ENCODE measurements at regions not wholly inside any gene's neighbourhood (a gene's known extent, or its start where the extent isn't known, plus 50 kb on each side); places are given as distances from the start of the nearest gene placed in this dataset.

- no peak for TF ChIP-seq CTCF (IDR thresholded peaks at IDR 0.05; ENCODE audit: borderline replicate concordance, extremely low read depth, insufficient read depth)
- FAIRE-seq (no peak), DNase-seq (peak in 2 of 5 donors; percentile 16 to 29)
- Histone ChIP-seq H3K9me3 (ENCODE audit: control insufficient read depth in 2 of 3, insufficient read depth in 1 of 3, low read length in 3 of 3) (no peaks in the 10 kb centered on the region), H3K27me3 (ENCODE audit: control insufficient read depth, insufficient read depth, low read length) (no peaks in the 10 kb centered on the region), H3K36me3 (ENCODE audit: control insufficient read depth in 2 of 3, insufficient read depth in 3 of 3, low read length in 3 of 3) (no peaks in the 10 kb centered on the region), H3K27ac (ENCODE audit: low read depth in 2 of 2, low read length in 2 of 2) (no peak overlapping the region), H3K4me3 (ENCODE audit: low read length in 3 of 3) (no peak overlapping the region), H3K9ac (ENCODE audit: low read length in 3 of 3) (no peak overlapping the region), H3K4me1 (ENCODE audit: control insufficient read depth in 2 of 3, insufficient read depth in 2 of 3, low read depth in 1 of 3, low read length in 3 of 3) (no peaks in the 10 kb centered on the region)
- intact Hi-C loops (cut with DNase I), result no loop called here
Measured at GRCh38 chr3:166554023-166554422, 716.8 kb upstream of the BCHE start.

DNA sequence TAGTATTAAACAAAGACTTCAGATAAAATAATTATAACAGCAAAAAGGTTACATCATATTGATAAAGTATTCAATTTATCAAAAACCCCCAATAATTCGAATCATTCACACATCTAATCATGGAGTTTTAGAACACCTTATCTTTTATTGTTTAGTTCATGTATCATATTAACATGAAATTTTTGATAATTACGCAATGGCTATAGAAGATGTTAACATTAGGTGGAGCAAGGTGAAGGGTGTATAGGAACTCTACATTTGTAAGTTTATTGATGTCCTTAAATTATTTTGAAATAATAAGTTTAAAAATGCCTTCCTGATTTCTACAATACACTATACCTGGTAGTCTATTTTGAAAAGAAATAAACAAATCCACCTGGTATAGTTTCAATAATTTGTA is 696.5 kb upstream of the BCHE start:
- Histone ChIP-seq H3K27ac (ENCODE audit: low read depth in 2 of 2, low read length in 2 of 2) (no peak overlapping the region), H3K36me3 (ENCODE audit: control insufficient read depth in 2 of 3, insufficient read depth in 3 of 3, low read length in 3 of 3) (no peaks in the 10 kb centered on the region), H3K4me3 (ENCODE audit: low read length in 3 of 3) (no peak overlapping the region), H3K9me3 (ENCODE audit: control insufficient read depth in 2 of 3, insufficient read depth in 1 of 3, low read length in 3 of 3) (no peaks in the 10 kb centered on the region), H3K4me1 (ENCODE audit: control insufficient read depth in 2 of 3, insufficient read depth in 2 of 3, low read depth in 1 of 3, low read length in 3 of 3) (no peaks in the 10 kb centered on the region), H3K9ac (ENCODE audit: low read length in 3 of 3) (no peak overlapping the region), H3K27me3 (ENCODE audit: control insufficient read depth, insufficient read depth, low read length) (no peaks in the 10 kb centered on the region)
- intact Hi-C loops (cut with DNase I), result no loop called here
- no peak for TF ChIP-seq CTCF (IDR thresholded peaks at IDR 0.05; ENCODE audit: borderline replicate concordance, extremely low read depth, insufficient read depth)
- DNase-seq (no peak), FAIRE-seq (no peak)

DNA sequence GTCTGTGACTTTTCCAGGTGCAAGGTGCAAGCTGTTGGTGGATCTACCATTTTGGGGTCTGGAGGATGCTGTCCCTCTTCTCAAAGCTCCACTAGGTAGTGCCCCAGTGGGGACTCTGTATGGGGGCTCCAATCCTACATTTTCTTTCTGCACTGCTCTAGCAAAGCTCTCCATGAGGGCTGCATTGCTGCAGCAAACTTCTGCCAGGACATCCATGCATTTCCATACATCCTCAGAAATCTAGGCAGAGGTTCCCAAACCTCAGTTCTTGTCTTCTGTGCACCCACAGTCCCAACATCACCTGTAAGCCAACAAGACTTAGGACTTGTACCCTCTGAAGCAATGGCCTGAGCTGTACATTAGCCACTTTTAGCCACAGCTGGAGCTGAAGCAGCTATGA is 694.5 kb upstream of the BCHE start:
- Histone ChIP-seq H3K4me1 (ENCODE audit: control insufficient read depth in 2 of 3, insufficient read depth in 2 of 3, low read depth in 1 of 3, low read length in 3 of 3) (no peaks in the 10 kb centered on the region), H3K27me3 (ENCODE audit: control insufficient read depth, insufficient read depth, low read length) (no peaks in the 10 kb centered on the region), H3K9ac (ENCODE audit: low read length in 3 of 3) (no peak overlapping the region), H3K9me3 (ENCODE audit: control insufficient read depth in 2 of 3, insufficient read depth in 1 of 3, low read length in 3 of 3) (no peaks in the 10 kb centered on the region), H3K36me3 (ENCODE audit: control insufficient read depth in 2 of 3, insufficient read depth in 3 of 3, low read length in 3 of 3) (no peaks in the 10 kb centered on the region), H3K4me3 (ENCODE audit: low read length in 3 of 3) (no peak overlapping the region), H3K27ac (ENCODE audit: low read depth in 2 of 2, low read length in 2 of 2) (no peak overlapping the region)
- intact Hi-C loops (cut with DNase I), result no loop called here
- FAIRE-seq, result no peak
- no peak for DNase-seq
- TF ChIP-seq CTCF (IDR thresholded peaks at IDR 0.05; ENCODE audit: borderline replicate concordance, extremely low read depth, insufficient read depth), result no peak

GRCh38 chr3:166527325-166527724 is 690.1 kb upstream of the BCHE start:
- no peaks in the 10 kb centered on the region for H3K27me3 ChIP-seq (ENCODE audit: control insufficient read depth, insufficient read depth, low read length)
- DNase-seq, result no peak
- no peaks in the 10 kb centered on the region for H3K9me3 ChIP-seq (ENCODE audit: control insufficient read depth in 2 of 3, insufficient read depth in 1 of 3, low read length in 3 of 3)
- no peaks in the 10 kb centered on the region for H3K4me1 ChIP-seq (ENCODE audit: control insufficient read depth in 2 of 3, insufficient read depth in 2 of 3, low read depth in 1 of 3, low read length in 3 of 3)
- no peak for TF ChIP-seq CTCF (IDR thresholded peaks at IDR 0.05; ENCODE audit: borderline replicate concordance, extremely low read depth, insufficient read depth)
- no peak overlapping the region for H3K4me3 ChIP-seq (ENCODE audit: low read length in 3 of 3)
- FAIRE-seq, result no peak
- H3K36me3 ChIP-seq (ENCODE audit: control insufficient read depth in 2 of 3, insufficient read depth in 3 of 3, low read length in 3 of 3), result no peaks in the 10 kb centered on the region
- H3K9ac ChIP-seq (ENCODE audit: low read length in 3 of 3), result no peak overlapping the region
- no peak overlapping the region for H3K27ac ChIP-seq (ENCODE audit: low read depth in 2 of 2, low read length in 2 of 2)
- intact Hi-C loops (cut with DNase I), result no loop called here
